SK-N-SH (cell line): ENCODE measurements at regions not wholly inside any gene's neighbourhood (a gene's known extent, or its start where the extent isn't known, plus 50 kb on each side); places are given as distances from the start of the nearest gene placed in this dataset.

Experiments
- CTCF ChIA-PET: fragments of 300-600, 350-600 bp; formaldehyde crosslinking; extraction: SDS; loops from one replicate; lab custom pipeline; 2021; lab: Yijun Ruan, JAX
- POLR2A ChIA-PET: fragments of 350-600 bp; sonication (Branson Sonifier 250); formaldehyde crosslinking; extraction: SDS; loops from one replicate; lab custom pipeline; 2020; ENCODE audit warnings: antibody characterized with exemption, inconsistent platforms; lab: Yijun Ruan, JAX
- DNase-seq: peaks from one replicate; pipeline ENCODE4 v3.0.0; 2012
- H2AFZ ChIP-seq: fragments of 200-600 bp; sonication (generic); 2 replicates; pipeline ENCODE4 v1.8.1; 2016; ENCODE audit warnings: antibody characterized with exemption, mild to moderate bottlenecking, low read depth
- H3F3A ChIP-seq: fragments of 200-600 bp; sonication (generic); replicated peaks from 2 replicates; pipeline ENCODE3; 2016; ENCODE audit warnings: antibody characterized with exemption, mild to moderate bottlenecking; ENCODE audit not compliant: insufficient read depth
- H3K27ac ChIP-seq, 2 experiments: fragments of 200-500 bp in 1 of 2; fragments of 200-600 bp in 1 of 2; sonication (Bioruptor generic) in 1 of 2; sonication (generic), shearing (Covaris generic) in 1 of 2; 2 replicates each; pipeline versions ENCODE4 v1.5.1 to v1.6.1; 2014 to 2016; ENCODE audit warnings: low read depth in 2 of 2, inconsistent platforms in 1 of 2, low read length in 1 of 2, mild to moderate bottlenecking in 1 of 2, mixed read lengths in 1 of 2
- H3K27me3 ChIP-seq: fragments of 200-600 bp; sonication (generic), shearing (Covaris generic); 2 replicates; pipeline ENCODE4 v1.6.1; 2016; ENCODE audit warnings: mixed run types; ENCODE audit not compliant: insufficient read depth
- H3K36me3 ChIP-seq, 2 experiments: fragments of 200-500 bp in 1 of 2; fragments of 200-600 bp in 1 of 2; sonication (Bioruptor generic) in 1 of 2; sonication (generic) in 1 of 2; replicated peaks in 1 of 2; 2 replicates each; pipeline versions ENCODE3 to v1.5.1; 2014 to 2016; ENCODE audit warnings: low read length in 1 of 2, mild to moderate bottlenecking in 1 of 2; ENCODE audit not compliant: insufficient read depth in 2 of 2, control insufficient read depth in 1 of 2
- H3K4me1 ChIP-seq, 2 experiments: fragments of 200-500 bp in 1 of 2; fragments of 200-600 bp in 1 of 2; sonication (Bioruptor generic) in 1 of 2; sonication (generic), shearing (Covaris generic) in 1 of 2; 2 replicates each; pipeline versions ENCODE4 v1.5.1 to v1.6.1; 2014 to 2016; ENCODE audit warnings: low read depth in 1 of 2, low read length in 1 of 2, mixed run types in 1 of 2; ENCODE audit not compliant: insufficient read depth in 2 of 2, control insufficient read depth in 1 of 2
- H3K4me2 ChIP-seq: fragments of 200-600 bp; sonication (generic), shearing (Covaris generic); 2 replicates; pipeline ENCODE4 v1.6.1; 2017; ENCODE audit warnings: mixed run types
- H3K4me3 ChIP-seq, 2 experiments: fragments of 200-500 bp in 1 of 2; fragments of 200-600 bp in 1 of 2; sonication (Bioruptor generic) in 1 of 2; sonication (generic), shearing (Covaris generic) in 1 of 2; 2 replicates each; pipeline versions ENCODE4 v1.5.1 to v1.8.1; 2014 to 2016; ENCODE audit warnings: low read depth in 2 of 2, inconsistent platforms in 1 of 2, low read length in 1 of 2, mild to moderate bottlenecking in 1 of 2, mixed read lengths in 1 of 2, moderate library complexity in 1 of 2
- H3K79me2 ChIP-seq: fragments of 200-600 bp; sonication (generic); 2 replicates; pipeline ENCODE4 v1.8.1; 2017; ENCODE audit warnings: mild to moderate bottlenecking; ENCODE audit not compliant: insufficient read depth
- H3K9ac ChIP-seq: fragments of 200-600 bp; sonication (generic); 2 replicates; pipeline ENCODE4 v1.6.1; 2017; ENCODE audit warnings: mixed run types
- H3K9me2 ChIP-seq: fragments of 200-600 bp; sonication (generic); 2 replicates; pipeline ENCODE4 v1.6.1; 2017; ENCODE audit warnings: mixed run types
- H3K9me3 ChIP-seq: fragments of 200-600 bp; sonication (generic); 2 replicates; pipeline ENCODE4 v1.6.1; 2017; ENCODE audit warnings: mixed run types, mild to moderate bottlenecking, moderate library complexity
- H4K20me1 ChIP-seq: fragments of 200-600 bp; sonication (generic); 2 replicates; pipeline ENCODE4 v1.6.1; 2017; ENCODE audit warnings: mild to moderate bottlenecking, mixed run types; ENCODE audit not compliant: insufficient read depth
- CHD2 ChIP-seq: fragments of 150-350 bp; IDR thresholded peaks from 2 replicates; pipeline ENCODE4 v1.6.1; 2018; ENCODE audit warnings: low read length; ENCODE audit not compliant: partially characterized antibody
- CTCF ChIP-seq: fragments of 200-600 bp; sonication (generic); IDR thresholded peaks from 2 replicates; pipeline ENCODE4 v1.6.1; 2017; ENCODE audit warnings: antibody characterized with exemption, mild to moderate bottlenecking, moderate library complexity
- EP300 ChIP-seq, 2 experiments: IDR thresholded peaks; 2 replicates each; pipeline versions ENCODE4 v1.4.0 to v1.6.1; 2012; ENCODE audit warnings: borderline replicate concordance in 1 of 2, low read depth in 1 of 2, low read length in 1 of 2
- FOSL2 ChIP-seq: IDR thresholded peaks from 2 replicates; pipeline ENCODE4 v1.4.0; 2012; ENCODE audit warnings: low read depth, mild to moderate bottlenecking, moderate library complexity, borderline replicate concordance
- FOXM1 ChIP-seq: IDR thresholded peaks from 2 replicates; pipeline ENCODE4 v1.4.0; 2012; ENCODE audit warnings: low read depth, mild to moderate bottlenecking
- GABPA ChIP-seq: IDR thresholded peaks from 2 replicates; pipeline ENCODE4 v1.4.0; 2012; ENCODE audit warnings: low read depth, mild to moderate bottlenecking
- GATA2 ChIP-seq: sonication (generic); formaldehyde crosslinking; IDR thresholded peaks from 2 replicates; pipeline ENCODE4 v1.5.0; 2020; ENCODE audit warnings: mild to moderate bottlenecking, missing genetic modification reagents
- JUND ChIP-seq: IDR thresholded peaks from 2 replicates; pipeline ENCODE4 v1.4.0; 2012
- MAX ChIP-seq: IDR thresholded peaks from 2 replicates; pipeline ENCODE4 v1.4.0; 2012; ENCODE audit warnings: low read depth
- MEF2A ChIP-seq: IDR thresholded peaks from 2 replicates; pipeline ENCODE4 v1.4.0; 2012; ENCODE audit warnings: low read depth, borderline replicate concordance
- NRF1 ChIP-seq: IDR thresholded peaks from 2 replicates; pipeline ENCODE4 v1.6.1; 2012; ENCODE audit warnings: low read depth, mild to moderate bottlenecking, low read length
- RXRA ChIP-seq: IDR thresholded peaks from 2 replicates; pipeline ENCODE4 v1.4.0; 2012; ENCODE audit warnings: low read depth, mild to moderate bottlenecking, borderline replicate concordance
- SIN3A ChIP-seq: IDR thresholded peaks from 2 replicates; pipeline ENCODE4 v1.6.1; 2012; ENCODE audit warnings: low read depth, mild to moderate bottlenecking, low read length, moderate library complexity, borderline replicate concordance
- SMC3 ChIP-seq: IDR thresholded peaks from 2 replicates; pipeline ENCODE4 v1.6.1; 2012; ENCODE audit warnings: low read depth, low read length, improper control_type of control experiment
- TCF12 ChIP-seq: IDR thresholded peaks from 2 replicates; pipeline ENCODE4 v1.4.0; 2012
- YY1 ChIP-seq: IDR thresholded peaks from 2 replicates; pipeline ENCODE4 v1.4.0; 2012; ENCODE audit warnings: low read depth, mild to moderate bottlenecking
- ZBTB33 ChIP-seq: IDR thresholded peaks from 2 replicates; pipeline ENCODE4 v1.4.0; 2012; ENCODE audit warnings: low read depth, borderline replicate concordance
- WGBS: methylation state at CpG from one replicate; pipeline ENCODE4 v1.1.6; 2017; ENCODE audit warnings: low lambda C conversion rate; 5-methylcytosine and 5-hydroxymethylcytosine counted together

- H3K4me1 ChIP-seq, result no peaks in the 10 kb centered on the region; a peak in 1 of 4 replicates
- no peaks in the 10 kb centered on the region for H3K79me2 ChIP-seq
- no peak overlapping the region for H3K4me3 ChIP-seq
- no peaks in the 10 kb centered on the region for H3K27me3 ChIP-seq
- H3K36me3 ChIP-seq, result no peaks in the 10 kb centered on the region
- no peaks in the 10 kb centered on the region for H3F3A ChIP-seq
- H2AFZ ChIP-seq, result no peak overlapping the region
- H3K9me3 ChIP-seq, result no peaks in the 10 kb centered on the region
- no peak overlapping the region for H3K4me2 ChIP-seq
- no peak overlapping the region for H3K27ac ChIP-seq
- H3K9ac ChIP-seq, result no peak overlapping the region
- no peaks in the 10 kb centered on the region for H4K20me1 ChIP-seq
- POLR2A ChIA-PET, result no interaction called here
- WGBS, result 80% methylated on average over 6 of the region's 6 CpGs
- no peak for TF ChIP-seq EP300 (IDR thresholded peaks at IDR 0.05; ENCODE audit: borderline replicate concordance in 1 of 2, low read depth in 1 of 2, low read length in 1 of 2)
- TF ChIP-seq SMC3, result no peak
- no peak for TF ChIP-seq MEF2A
- no peak for TF ChIP-seq YY1
- no peak for TF ChIP-seq FOSL2
- no peak for TF ChIP-seq GATA2 (CRISPR knock-in tag)
- TF ChIP-seq SIN3A, result no peak
- TF ChIP-seq NRF1, result no peak
- TF ChIP-seq RXRA, result no peak
- no peak for TF ChIP-seq TCF12
- no peak for TF ChIP-seq CHD2
- no peak for TF ChIP-seq JUND
- no peak for TF ChIP-seq ZBTB33
- no peak for TF ChIP-seq CTCF
- no peak for TF ChIP-seq MAX
- no peak for TF ChIP-seq GABPA
- TF ChIP-seq FOXM1, result no peak
- TF ChIP-seq, all 33 proteins: peak for 0
- CTCF ChIA-PET, result interaction anchor here (0.6 kb wide), 1 partner anchor 1019 kb away, joined by 3 read pairs; no protein-coding TSS in a partner anchor
- DNase-seq, result no peak
- no peaks in the 10 kb centered on the region for H3K9me2 ChIP-seq
Measured at GRCh38 chr6:82045965-82046756, 201.4 kb downstream of the IBTK start.
